KG1 (cell line): ENCODE measurements at regions not wholly inside any gene's neighbourhood (a gene's known extent, or its start where the extent isn't known, plus 50 kb on each side); places are given as distances from the start of the nearest gene placed in this dataset.
A peak's percentile ranks its signal among the peaks of the same experiment; 100 is the strongest.
"Not testable (repeated sequence)": the region's sequence is repeated elsewhere in the genome, so short reads cannot be mapped to it uniquely, and the experiment has no call there.

Source experiments
- DNase-seq: peaks from one replicate; lab custom pipeline; 2025; lab: John Stamatoyannopoulos, UW

DNA sequence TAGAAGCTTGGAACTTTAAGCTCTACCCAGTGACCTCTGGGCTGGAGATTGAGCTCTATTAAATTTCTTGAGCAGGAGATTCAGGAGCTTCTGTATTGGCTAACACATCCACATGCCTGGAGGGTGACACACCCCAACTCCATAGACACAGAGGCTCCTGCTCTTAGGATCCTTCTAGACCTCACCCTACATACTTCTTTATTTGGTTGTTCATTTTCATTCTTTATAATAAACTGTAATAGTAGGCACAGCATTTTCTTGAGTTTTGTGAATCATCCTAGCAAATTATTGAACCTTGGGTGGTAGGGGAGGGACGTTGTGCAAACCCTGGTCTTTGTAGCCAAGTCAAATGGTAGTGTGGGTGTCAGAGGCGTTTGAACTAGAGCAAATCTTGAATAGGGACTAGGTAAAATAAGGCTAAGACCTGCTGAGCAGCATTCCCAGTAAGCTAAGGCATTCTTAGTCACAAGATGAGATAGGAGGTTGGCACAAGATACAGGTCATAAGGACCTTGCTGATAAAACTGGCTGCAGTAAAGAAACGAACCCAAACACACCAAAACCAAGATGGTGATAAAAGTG, 323.8 kb upstream of the GALNT5 start:
- no peak for DNase-seq

DNA sequence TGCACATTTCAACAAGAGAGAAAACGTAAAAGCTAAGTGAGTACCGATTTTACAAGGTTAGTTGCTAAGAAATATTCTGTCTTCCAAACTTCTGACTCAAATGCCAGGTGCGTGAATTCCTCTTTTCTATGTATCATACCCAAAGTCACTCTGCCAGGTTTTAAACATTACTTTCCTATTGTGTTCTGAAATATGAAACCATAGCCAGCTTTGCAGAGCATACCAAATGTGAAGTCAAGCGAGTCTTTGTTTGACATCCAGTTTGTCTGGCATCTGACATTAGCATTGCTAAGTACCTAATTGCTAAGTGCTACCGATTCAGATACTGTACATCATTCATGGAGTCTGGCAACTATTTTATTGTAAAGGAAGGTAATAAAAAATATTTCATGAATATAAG, 321.9 kb upstream of the GALNT5 start:
- DNase-seq = no peak

DNA sequence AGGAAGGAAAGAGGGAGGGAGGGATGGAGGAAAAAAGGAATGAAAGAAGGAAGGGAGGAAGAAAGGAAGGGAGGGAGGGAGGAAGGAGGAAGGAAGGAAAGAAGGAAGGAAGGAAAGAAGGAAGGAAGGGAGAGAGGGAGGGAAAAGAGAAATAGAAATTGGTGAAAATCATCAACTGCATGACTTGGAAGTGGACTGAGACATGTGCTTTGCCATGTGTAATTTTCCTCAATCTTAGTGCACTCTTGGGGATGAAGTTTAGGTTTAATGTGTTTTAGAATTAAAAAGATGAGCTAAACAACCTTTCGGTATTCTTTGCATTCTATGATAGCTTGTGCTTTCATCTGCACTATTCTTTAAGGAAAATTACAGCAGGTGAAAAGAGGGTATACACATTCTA, 320.1 kb upstream of the GALNT5 start:
- DNase-seq = no peak

DNA sequence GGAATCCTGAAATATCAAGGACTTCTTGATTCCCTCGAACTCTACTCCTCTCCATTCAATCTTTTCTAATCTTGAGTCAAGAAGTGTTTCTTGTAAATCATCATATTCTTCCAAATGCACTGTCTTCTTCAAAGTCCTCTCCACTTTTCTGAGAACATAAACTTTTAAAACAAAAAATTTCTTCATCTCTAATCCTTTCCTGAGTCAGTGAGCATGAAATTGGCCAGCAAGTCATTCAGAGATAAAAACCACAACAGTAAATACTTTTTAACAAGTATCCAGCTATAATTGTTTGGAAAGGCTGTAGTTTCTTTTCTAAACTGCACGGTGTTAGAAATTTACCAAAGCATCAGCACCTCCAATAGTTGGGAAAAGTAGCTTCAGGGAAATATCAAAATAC, 312.6 kb upstream of the GALNT5 start:
- DNase-seq = no peak

GRCh38 chr2:156947261-156947660, 310.2 kb upstream of the GALNT5 start:
- DNase-seq = no peak

DNA sequence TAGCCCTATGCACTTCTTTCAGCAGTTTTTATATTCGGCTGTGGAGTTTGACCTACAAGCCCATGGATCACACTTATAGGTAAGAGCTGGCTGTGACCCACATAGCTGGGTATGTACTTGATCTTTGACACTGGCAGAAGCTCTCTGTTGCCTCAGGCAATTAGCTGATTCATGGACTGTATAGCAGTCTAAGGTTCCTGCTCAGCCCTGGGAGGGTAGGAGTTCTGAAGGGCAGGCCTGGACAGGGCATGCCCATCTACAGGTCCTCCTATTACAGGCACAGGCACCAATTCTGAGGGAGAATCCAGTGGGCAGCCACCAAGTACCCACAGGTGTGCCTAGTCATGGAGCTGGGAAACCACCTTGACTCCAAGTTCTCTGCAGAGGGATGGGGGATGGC, 301.8 kb upstream of the GALNT5 start:
- DNase-seq = no peak

DNA sequence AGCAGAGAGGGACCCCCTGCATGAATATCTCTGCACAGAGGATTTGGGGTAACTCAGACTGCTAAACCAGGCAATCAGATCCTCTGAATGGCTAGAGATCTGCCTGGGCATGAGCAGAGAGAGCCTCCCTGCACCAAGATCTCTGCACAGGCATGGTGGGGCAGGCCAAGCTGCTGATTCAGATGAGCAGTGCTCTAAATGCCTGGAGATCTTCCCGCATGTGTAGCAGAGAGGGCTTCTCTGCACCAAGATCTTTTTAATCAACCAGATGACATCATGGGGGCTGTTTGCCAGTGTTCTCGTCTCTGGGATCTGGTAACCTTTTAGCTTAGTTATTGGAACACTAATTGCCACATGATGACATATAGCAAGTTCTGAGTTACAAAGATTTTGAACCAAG, 301.3 kb upstream of the GALNT5 start:
- no peak for DNase-seq

GRCh38 chr2:156958374-156958773, 299.1 kb upstream of the GALNT5 start:
- no peak for DNase-seq

- no peak for DNase-seq
Measured at GRCh38 chr2:156959481-156959880, 298.0 kb upstream of the GALNT5 start.

DNA sequence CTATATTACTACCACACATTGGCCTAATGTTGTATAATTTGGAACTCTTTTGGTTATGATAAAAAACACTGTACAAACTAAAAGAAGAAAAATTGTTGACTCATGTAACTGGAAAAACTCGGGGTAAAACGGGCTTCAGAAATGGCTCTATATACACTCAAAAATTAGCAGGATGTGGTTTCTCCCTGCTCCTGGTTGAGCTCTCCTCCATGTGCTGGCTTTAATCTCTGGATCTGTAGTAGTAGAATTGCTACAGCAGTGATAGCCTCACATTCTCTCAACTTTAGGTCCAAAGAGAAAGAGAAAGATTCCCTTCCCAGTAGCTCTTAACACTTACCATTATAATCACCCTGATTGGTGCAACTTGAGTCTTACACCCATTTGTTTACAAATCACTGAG, 274.9 kb upstream of the GALNT5 start:
- DNase-seq = no peak

- no peak for DNase-seq
Measured at GRCh38 chr2:156986339-156986988, 271.0 kb upstream of the GALNT5 start.

DNA sequence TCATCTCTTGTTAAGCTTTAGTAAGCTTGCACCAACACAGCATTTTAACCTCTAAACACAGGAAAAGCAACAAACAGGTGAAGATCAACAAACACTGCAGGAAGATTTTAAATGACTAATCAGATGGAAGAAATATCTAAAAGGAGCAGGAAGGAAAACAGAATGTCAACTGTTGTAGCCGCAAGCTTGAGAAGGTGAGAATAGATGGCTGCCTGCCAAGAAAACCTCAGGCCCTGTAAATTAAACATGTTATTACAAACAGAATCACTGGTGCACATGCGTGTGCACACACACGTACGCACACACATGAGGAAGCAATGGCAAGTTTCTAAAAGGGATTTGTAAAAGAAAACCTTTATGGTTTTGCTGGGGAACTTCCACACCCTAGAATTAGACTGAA, 257.8 kb upstream of the GALNT5 start:
- peak; percentile 2 for DNase-seq

DNA sequence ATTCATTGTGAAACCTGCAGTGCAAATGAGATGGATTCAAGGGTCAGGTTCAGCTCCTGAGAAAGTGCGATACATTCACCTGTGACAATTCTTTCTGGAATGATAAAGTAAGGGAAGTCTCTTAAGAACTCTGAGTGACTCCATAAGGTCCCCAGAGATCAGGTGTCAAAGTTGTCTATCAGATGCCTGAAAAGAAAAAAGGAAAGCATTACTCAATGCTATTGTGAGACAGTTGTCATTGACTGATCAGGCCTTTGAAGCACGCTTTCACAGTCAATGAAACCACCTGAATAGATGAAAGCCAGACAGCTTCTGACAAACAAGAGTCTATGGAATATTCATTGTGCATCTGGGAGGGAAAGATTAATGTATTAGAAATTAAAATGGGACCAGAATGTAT, 252.7 kb upstream of the GALNT5 start:
- no peak for DNase-seq

- DNase-seq = no peak
Measured at GRCh38 chr2:157015015-157015575, 242.4 kb upstream of the GALNT5 start.

- DNase-seq = not testable (repeated sequence)
Measured at GRCh38 chr2:157023264-157023663, 234.2 kb upstream of the GALNT5 start.

GRCh38 chr2:157024129-157024528, 233.4 kb upstream of the GALNT5 start:
- DNase-seq = no peak

GRCh38 chr2:157032017-157032416, 225.5 kb upstream of the GALNT5 start:
- no peak for DNase-seq

- DNase-seq = no peak
Measured at GRCh38 chr2:157036726-157037125, 220.8 kb upstream of the GALNT5 start.

- no peak for DNase-seq
Measured at GRCh38 chr2:157043786-157044185, 213.7 kb upstream of the GALNT5 start.

DNA sequence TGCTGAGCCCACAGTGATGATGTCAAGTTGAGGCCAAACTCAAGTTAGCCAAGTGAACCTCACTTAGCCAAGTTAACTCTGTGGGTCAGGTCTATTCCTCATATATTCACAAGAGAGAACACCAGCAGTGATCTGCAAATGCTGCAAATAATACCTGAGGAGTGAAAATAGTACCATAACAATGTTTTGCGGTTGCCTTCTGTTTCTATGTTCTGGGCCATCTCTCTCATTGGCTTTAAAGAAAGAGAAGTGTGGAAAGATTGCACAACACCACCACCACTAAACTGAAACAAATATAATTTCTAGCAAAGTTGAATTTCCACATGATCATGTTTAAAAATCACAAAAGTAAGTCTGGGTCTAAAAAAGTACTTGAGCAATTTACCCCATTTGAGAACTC, 211.1 kb upstream of the GALNT5 start:
- no peak for DNase-seq

GRCh38 chr2:157052685-157053224, 204.8 kb upstream of the GALNT5 start:
- DNase-seq = no peak

- no peak for DNase-seq
Measured at GRCh38 chr2:157053876-157054275, 203.6 kb upstream of the GALNT5 start.

DNA sequence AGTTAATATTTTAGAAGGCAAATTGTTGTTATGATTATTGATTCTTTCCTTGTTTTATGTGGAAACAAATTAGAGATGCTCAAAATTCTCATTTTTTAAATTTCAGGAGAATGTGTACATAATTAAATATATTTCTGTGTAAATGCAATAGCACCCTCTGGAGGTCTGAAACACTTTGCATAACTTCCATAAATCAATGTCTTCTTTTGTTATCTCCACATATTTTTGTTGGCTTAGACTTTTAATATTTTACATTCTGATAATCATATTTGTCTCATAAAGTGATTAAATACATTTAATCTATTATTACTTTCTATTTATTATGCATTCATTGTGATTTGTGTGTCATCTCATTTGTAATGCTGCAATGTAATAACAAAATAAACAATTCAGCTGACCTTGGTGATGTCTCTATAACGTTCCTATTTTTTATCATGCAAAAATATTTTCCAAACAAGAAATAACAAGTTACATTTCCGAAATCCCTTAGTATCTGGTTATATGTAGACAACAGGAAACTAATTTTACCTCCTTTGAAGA, 201.8 kb upstream of the GALNT5 start:
- DNase-seq = peak; percentile 3
